Fibroblast of skin of abdomen (primary cell): ENCODE measurements at regions not wholly inside any gene's neighbourhood (a gene's known extent, or its start where the extent isn't known, plus 50 kb on each side); places are given as distances from the start of the nearest gene placed in this dataset.

Experiments
- DNase-seq: peaks from one replicate; pipeline ENCODE4 v3.0.0-alpha.2; 2013

- DNase-seq = no peak
Measured at GRCh38 chr2:217332417-217332791, 472.5 kb upstream of the TNP1 start.

DNA sequence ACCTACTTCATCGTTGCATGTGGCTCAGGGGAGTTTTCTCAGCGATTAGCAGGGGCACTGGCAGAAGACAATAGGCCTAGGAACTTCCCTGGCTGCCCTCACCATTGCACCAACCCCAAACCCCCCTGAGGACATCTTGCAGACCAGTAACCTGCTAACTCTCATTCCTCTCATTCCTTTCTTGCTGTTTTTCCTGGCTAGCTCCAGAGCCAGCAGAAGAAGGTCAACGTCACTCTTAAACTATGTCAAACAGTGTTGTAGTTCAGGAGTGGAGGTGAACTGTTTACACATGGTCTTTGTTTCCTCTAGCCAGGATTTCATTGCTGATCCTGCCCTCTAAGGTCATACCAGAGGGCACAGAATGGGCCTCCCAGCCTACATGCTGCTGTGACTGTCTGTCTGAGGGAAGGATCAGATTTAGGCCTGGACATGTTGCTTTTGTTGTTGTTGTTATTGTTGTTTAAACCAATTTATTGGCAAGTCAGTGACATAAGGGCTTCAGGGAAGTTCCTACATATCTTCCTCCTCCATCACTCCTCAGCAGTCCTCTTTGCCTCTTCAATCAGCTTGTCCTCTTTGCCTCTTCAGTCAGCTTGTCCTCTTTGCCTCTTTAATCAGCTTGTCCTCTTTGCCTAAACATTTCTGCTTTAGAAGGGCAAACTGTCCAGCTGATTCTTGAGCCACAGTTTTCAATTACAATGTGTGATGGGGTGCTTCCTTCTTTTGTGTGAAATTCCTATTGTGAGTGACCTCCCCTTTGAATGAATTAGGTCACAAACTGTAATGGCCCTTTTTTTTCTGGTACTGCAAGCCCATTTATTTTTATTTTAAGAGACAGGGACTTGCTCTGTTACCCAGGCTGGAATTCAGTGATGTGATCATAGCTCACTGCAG lies 471.9 kb upstream of the TNP1 start:
- DNase-seq = peak; percentile 80

DNA sequence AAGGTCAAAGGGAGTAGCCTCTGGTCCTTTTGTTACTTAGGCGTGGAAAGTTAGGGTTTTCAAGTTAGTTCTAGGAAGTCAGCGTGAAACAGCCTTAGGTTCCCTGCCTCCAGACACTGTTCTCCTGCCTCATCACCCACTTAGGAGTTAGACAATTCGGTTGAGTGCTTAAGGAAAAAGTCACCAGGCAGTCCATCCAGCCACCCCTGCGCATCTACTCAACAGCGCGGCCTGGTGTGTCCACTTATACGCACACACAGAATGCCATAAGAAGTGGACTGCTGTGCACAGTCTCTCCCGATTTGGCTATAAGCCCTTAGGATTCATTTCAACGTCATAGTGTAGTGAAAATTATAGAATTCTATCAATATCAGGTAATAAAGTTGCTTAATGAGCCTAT lies 470.8 kb upstream of the TNP1 start:
- no peak for DNase-seq

DNA sequence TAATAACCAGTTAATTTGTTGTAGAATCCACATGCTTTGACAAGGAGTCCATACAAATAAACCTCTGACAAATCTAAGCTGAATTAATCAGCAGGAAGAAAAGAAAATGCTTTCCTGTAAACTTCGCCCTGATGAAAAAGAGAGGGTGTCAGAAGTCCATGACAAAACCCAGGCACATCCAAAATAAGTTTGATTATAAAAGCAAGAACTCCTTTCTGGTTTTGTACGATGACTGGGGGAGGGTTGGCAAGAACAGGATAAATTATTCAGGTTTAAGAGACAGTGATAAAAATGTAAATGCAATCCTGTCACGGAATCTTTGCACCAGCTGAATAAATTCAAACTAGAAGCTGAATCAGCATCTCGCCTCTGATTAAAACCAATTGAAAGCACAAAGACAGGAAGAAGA lies 469.2 kb upstream of the TNP1 start:
- DNase-seq = peak; percentile 79

- DNase-seq = no peak
Measured at GRCh38 chr2:217328622-217328978, 468.7 kb upstream of the TNP1 start.

DNA sequence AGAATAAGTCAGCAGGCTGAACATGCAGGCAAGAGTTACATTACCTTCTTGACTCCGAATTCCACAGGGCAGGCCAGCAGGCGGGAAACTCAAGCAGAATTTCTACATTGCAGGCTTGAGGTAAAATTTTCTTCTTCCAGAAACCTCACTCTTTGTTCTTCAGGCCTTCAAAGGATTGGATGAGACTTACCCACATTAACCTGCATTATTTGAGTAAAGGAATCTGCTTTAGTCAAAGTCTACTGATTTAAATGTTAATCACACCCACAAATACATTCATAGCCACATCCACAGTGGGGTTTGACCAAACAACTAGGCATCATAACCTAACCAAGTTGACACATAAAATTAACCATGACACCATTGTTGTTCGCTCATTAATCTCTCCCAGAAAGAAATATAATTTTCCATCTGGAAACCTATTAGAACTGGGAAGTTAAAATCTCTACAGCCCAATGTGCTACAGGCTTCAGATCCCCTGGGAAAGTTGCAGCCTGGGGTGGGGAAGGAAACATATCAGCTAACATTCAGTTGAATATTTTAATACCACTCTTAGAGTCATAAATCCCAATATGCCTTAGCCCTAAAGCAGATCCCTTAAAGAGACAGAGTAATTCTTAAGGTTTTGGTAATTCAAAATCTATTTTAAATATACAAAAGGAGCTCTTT lies 468.2 kb upstream of the TNP1 start:
- DNase-seq = peak; percentile 40

DNA sequence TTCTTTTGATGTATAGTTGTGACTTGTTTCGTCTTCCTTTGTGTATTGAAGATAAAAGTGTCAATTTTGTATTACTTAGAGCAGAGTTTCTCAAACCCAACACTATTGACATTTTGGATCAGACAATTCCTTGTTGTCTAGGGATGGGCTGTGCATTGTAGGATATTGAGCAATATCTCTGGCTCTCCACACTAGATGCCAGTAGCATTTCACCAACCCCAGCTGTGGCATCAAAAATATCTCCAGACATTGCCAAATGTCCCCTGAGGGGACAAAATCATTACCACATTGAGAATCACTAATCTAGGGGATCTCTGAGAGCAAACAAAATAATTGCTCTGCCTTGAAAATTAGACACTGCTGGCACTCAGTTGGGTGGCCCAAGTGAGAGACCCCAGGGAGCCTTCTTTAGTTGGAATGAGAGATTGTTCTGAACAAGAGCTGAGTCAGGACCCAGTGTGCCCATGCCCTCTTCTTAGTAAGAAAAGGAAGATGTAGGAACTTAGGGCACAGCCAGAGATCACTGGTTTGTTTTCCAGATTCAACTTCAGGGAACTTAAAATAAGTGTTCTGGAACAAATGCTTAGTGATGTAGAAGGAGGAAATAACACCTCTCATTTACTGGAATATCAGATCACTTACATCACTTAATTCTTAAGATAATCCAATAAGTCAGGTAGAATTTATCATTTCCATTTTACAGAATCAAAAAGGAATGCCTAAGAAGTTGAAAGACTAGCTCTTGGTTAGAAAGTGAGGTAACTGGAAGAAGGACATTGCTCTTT lies 466.6 kb upstream of the TNP1 start:
- no peak for DNase-seq

GRCh38 chr2:217325816-217326215 lies 466.0 kb upstream of the TNP1 start:
- no peak for DNase-seq

GRCh38 chr2:217325251-217325650 lies 465.4 kb upstream of the TNP1 start:
- no peak for DNase-seq

GRCh38 chr2:217316743-217317142 lies 456.9 kb upstream of the TNP1 start:
- peak; percentile 85 for DNase-seq

- peak; percentile 34 for DNase-seq
Measured at GRCh38 chr2:217314021-217314460, 454.2 kb upstream of the TNP1 start.

DNA sequence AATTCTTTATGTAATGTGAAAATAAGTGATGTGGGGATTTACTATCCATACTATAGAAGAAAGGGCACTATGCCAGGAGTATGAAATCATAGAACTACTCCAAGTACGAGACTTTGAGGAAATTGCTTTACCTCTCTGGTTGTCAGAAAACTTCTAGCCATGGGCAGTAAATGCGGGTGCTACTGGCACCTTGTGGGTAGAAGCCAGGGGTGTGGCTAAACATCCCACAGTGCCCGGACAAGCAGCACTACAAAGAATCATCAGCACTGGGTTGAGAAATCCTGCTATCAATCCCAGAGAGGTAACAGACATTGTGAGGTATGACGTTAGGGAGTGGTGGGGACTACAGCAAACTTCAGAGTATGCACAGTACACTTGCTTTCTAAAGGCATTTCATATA lies 453.5 kb upstream of the TNP1 start:
- DNase-seq = no peak

DNA sequence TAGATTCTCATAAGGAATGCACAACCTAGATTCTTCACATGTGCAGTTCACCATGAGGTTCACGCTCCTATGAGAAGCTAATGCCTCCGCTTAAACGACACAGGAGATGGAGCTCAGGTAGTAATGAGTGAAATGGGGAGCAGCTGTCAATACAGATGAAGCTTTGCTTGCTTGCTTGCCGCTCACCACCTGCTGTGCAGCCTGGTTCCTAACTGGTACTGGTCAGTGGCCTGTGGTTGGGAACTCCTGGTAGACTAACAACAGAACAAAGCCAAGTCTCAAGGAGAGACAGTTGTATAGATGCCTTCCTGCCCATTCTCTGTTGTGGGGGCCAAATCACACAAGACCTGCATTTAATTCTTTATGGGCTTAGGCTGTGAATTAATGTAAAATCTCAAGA lies 449.2 kb upstream of the TNP1 start:
- no peak for DNase-seq

DNA sequence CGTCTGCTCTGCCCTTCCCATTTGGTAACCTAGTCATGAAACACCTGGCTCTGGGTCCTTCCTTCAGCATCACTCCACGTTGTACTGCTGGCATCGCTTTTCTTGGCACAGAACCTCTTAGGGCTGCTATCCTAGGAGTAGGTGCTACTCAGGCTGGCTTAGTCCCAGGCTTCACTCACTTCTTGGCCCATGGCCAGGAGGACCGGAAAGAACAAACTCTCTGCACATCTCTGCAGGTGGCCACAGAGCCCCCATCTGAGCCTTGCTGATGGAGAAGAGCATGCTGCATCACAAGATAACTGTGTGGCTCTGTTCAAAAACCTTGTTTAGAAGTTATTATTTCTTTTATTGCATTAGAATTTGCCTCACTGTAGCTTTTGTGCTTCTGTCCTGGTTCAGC lies 447.2 kb upstream of the TNP1 start:
- no peak for DNase-seq

DNA sequence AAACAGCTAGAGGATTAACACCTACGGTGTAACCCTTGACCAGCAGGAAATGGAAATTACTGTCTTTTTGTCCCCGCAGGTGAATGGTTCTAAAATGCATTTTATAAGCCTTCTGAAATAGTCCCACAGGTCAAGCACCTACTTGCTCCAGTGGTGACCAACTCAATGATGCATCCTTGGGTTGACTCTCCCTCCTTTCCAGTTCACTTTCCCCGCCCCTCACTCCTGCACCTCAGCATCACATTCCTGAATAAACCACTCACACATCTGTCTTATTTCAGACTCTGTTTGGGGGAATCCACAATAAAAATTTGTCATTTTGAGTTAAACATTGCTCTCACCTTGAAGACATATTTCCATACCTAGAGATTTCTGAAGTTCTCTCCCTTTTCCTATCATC lies 446.0 kb upstream of the TNP1 start:
- DNase-seq = no peak

DNA sequence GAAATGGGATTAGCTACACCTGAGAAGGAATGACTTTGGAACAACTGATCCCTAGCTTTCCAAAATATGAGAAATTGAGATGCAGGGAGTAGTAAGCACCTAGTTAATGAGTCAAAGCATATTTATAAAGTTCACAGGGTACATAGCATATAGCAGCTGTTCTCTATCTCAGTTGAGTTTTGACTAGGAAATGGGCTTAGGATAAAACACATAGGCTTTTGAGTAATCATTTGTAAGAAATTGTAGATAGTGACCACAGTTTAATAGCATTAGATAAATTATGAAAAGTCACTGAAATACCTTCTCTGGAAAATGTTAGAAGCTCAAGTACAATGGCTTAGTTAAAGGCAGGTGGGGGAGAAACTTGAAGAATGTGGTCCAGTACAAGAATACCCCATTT lies 444.7 kb upstream of the TNP1 start:
- DNase-seq = no peak

DNA sequence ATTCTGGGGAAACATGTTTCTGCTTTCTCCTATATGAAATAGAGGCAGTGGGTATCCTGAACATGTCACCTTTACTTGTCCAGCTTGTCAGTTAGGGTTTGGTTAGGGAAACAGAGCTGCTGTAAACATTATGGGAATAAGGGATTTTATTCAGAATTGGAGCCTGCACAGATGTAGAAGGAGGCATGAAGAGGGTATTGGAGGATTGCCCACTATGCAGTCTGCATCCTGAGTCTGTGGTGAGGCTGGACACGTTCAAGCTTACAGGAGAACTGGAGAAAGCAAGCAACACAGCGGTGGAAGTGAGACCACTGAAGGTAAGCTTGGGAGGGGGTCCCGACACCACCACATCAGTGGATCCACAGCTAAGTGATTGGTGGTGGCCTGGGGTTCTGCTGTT lies 443.0 kb upstream of the TNP1 start:
- no peak for DNase-seq

DNA sequence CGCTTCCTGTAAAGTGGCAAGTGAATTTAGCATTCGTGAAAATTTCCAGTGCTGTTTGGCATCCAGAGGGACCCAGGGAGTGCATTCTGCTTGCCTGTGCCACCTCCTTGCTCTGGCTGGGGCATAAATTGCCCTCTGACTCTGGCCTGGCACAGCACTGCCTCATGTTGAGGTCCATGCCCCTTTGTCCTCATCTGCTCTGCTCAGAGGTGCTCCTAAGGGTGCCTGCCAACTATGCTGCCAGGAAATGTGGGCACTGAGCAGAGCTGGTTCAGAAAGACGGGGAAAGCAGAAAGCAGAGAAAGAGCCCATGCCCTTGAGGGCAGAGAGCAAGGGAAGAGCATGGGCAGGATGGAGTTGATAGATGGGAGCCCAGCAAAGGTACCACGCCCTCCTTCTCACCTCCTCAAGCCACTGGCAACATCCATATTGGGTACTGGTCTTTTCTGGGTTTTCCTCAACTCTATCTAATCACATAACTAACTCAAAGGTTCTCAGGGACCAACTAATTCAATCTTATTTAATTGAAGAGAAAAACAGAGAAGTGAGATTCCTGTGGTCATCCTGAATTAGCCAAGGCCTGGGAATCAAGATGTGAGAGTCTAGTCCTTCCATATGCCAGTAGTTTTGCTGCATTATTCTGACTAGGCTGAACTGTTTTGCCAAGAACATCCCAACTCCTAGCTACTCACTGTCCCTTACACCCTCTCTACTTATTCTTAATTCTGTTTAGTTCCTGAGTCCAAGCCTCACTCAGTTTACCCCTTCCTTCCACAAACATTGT lies 441.5 kb upstream of the TNP1 start:
- DNase-seq = no peak

- peak; percentile 59 for DNase-seq
Measured at GRCh38 chr2:217299590-217299989, 439.7 kb upstream of the TNP1 start.

GRCh38 chr2:217297096-217297495 lies 437.2 kb upstream of the TNP1 start:
- no peak for DNase-seq

GRCh38 chr2:217294818-217295217 lies 435.0 kb upstream of the TNP1 start:
- DNase-seq = no peak

- no peak for DNase-seq
Measured at GRCh38 chr2:217294211-217294610, 434.3 kb upstream of the TNP1 start.

GRCh38 chr2:217293607-217294006 lies 433.7 kb upstream of the TNP1 start:
- no peak for DNase-seq
